ENCODE measurements at regions not wholly inside any gene's neighbourhood (a gene's known extent, or its start where the extent isn't known, plus 50 kb on each side); places are given as distances from the start of the nearest gene placed in this dataset.

- TF ChIP-seq CTCF (IDR thresholded peaks at IDR 0.05), result no peak
- TF ChIP-seq POLR2AphosphoS5 (IDR thresholded peaks at IDR 0.05), result no peak
- TF ChIP-seq POLR2A (IDR thresholded peaks at IDR 0.05), result no peak
Measured at GRCh38 chr6:132068766-132069165, 117.6 kb upstream of the CCN2 start.
